Omental fat pad (tissue), 3 donors: ENCODE measurements at regions not wholly inside any gene's neighbourhood (a gene's known extent, or its start where the extent isn't known, plus 50 kb on each side); places are given as distances from the start of the nearest gene placed in this dataset.
"Not testable (repeated sequence)": the region's sequence is repeated elsewhere in the genome, so short reads cannot be mapped to it uniquely, and the experiment has no call there.

ENCODE experiments used
- ATAC-seq: fragments of 150-250 bp; one replicate; pipeline ENCODE4 v1.9.1; 2016; ENCODE audit warnings: mild to moderate bottlenecking, moderate library complexity; ENCODE audit not compliant: low FRiP score
- DNase-seq: peaks from one replicate; pipeline ENCODE4 v3.0.0-alpha.2; 2019; ENCODE audit warnings: low spot score
- TF ChIP-seq, protein P1 (sequence below), 3 donors: fragments of 450-650 bp; IDR thresholded peaks; one replicate each; pipeline ENCODE4 v1.5.1; 2016 to 2017; ENCODE audit warnings: antibody characterized with exemption in 3 of 3, mild to moderate bottlenecking in 3 of 3, moderate library complexity in 2 of 3

DNA sequence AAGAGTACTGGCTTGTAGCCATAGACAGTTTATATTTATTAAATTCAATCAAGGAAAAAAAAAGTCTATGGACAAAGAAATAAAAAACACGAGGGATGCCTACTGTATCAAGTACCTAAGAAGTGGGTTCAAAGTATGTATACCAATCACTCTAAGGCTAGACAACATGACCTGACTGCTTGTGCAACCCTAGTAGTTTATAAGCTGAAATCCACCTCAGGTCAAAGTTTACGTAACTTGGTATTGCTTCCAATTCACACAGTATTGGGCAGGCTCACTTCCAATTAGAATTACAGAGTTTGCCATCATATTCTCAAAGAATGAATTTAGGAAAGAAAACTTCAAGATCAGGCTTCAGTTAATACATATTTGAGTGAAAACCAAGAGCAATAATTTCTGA lies 657.8 kb downstream of the DACH1 start:
- TF ChIP-seq, protein P1, sequence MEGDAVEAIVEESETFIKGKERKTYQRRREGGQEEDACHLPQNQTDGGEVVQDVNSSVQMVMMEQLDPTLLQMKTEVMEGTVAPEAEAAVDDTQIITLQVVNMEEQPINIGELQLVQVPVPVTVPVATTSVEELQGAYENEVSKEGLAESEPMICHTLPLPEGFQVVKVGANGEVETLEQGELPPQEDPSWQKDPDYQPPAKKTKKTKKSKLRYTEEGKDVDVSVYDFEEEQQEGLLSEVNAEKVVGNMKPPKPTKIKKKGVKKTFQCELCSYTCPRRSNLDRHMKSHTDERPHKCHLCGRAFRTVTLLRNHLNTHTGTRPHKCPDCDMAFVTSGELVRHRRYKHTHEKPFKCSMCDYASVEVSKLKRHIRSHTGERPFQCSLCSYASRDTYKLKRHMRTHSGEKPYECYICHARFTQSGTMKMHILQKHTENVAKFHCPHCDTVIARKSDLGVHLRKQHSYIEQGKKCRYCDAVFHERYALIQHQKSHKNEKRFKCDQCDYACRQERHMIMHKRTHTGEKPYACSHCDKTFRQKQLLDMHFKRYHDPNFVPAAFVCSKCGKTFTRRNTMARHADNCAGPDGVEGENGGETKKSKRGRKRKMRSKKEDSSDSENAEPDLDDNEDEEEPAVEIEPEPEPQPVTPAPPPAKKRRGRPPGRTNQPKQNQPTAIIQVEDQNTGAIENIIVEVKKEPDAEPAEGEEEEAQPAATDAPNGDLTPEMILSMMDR (IDR thresholded peaks at IDR 0.05) = no peak
- no peak for ATAC-seq
- no peak for DNase-seq

DNA sequence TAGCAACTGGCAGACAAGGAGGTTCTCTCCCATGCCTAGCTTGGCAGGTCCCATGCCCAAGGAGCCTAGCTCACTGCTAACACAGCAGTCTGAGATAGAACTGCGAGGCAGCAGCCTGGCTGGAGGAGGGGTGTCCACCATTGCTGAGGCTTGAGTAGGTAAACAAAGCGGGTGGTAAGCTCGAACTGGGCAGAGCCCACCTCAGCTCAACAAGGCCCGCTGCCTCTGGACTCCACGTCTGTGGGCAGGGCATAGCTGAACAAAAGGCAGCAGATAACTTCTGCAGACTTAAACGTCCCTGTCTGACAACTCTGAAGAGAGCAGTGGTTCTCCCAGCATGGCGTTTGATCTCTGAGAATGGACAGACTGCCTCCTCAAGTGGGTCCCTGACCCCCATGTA lies 682.4 kb downstream of the DACH1 start:
- ATAC-seq, DNase-seq: not testable (repeated sequence)

DNA sequence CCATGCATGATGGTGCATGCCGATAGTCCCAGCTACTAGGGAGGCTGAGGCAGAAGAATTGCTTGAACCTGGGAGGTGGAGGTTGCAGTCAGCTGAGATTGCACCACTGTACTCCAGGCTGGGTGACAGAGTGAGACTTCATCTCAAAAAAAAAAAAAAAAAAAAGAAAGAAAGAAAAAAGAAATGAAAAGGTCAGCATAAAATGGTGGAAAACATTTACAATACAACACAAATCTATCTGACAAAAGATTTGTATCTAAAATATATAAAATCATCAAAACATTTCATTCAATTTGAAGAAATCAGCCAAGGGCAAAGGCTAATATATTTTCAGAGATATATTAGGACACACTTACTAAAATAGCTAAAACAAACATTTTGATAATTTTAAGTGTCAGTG lies 683.7 kb downstream of the DACH1 start:
- DNase-seq, ATAC-seq: not testable (repeated sequence)

DNA sequence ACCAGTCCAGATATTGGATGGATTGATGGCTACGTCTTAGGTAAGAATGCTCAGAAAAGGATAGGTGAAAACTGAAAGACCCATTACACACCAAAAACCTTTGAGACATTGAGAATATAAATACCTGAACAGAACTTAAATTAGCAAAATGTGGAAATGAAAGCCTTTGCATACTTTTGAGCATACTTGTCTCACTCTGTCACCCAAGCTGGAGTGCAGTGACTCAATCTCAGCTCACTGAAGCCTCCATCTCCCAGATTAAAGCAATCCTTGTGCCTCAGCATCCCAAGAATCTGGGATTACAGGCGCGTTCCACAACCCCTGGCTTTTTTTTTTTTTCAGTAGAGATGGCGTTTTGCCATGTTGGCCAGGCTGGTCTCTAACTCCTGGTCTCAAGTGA lies 695.3 kb downstream of the DACH1 start:
- no peak for ATAC-seq
- TF ChIP-seq, protein P1 (IDR thresholded peaks at IDR 0.05) = no peak

DNA sequence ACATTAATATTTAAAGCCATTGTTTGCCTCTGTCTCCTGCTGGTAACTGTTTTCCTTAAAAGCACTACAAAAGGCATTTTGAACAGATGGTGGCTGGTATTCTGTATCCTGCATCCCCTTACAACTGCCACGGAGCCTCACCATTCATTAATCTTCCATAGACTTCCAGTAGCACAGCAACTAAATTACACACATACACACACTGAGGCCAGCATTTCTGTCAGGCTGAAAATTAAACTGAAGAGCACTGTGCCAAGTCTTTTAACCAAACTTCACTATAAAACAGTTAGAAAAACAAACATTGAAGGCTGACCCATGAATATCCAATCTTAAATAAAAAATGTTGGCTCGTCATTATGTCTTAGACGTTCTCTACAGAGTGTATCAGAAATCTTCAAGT lies 697.8 kb downstream of the DACH1 start:
- no peak for ATAC-seq
- TF ChIP-seq, protein P1 (IDR thresholded peaks at IDR 0.05) = no peak
- no peak for DNase-seq

More for the DNA sequence above, 695.3 kb downstream of the DACH1 start:
- no peak for DNase-seq

DNA sequence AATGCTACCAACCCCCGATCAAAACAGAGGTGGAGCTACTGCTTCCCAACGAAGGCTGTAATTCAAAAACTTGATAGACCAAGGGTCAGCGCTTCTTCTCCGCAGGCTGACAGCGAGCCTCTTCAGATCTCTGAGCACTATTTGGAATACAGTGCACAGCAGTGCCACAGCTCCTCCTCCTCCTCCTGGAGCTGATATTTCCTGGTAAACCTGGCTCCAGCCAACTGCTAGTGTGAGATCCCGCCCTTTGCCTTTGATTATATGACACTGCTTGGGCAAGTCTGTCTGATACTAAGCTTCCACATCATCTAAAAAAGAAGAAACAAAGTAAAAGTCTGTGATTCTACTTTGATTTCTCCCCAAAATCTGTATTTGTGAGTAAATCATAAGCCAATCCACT lies 710.5 kb downstream of the DACH1 start:
- ATAC-seq (no peak), DNase-seq (no peak)
- TF ChIP-seq, protein P1 (IDR thresholded peaks at IDR 0.05) = no peak

DNA sequence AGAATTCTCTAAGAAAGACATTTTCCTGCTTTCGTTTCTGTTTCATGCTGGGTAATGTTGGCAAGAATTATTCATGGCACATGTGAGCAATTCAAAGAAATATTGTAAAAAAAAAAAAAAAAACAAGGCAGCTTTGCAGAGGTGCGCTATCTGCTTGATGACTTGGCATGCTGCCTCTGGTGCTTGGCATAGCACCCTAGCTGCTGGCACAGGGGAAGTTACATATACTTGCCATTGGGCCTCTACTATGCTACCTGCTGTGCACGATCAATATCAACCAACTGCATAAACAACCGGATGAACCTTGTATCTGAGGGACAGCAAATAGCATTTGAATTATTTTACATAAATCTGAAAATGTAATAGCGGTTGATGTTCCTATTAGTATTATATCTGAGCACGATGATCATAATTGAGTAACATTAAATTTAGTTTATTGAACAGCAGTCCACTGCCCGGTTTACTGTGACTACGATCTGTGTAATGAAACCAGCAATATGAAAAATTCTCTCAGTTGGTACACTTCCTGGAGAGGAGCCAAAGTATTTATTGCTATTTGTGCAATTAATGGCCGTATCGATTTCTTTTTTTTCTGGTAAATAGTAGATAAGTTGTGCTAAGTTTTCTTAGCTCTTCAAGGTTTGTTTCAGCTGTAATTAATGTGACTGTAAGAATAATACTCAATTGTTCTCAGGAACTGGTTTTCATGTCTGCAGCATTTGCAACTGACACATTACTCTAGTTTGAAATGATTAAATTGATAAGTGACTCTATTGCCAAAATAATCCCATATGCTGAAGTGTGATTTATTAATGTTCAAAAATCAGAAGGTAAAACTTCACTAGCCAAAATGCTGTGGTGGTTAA lies 717.3 kb downstream of the DACH1 start:
- TF ChIP-seq, protein P1 (IDR thresholded peaks at IDR 0.05) = no peak
- ATAC-seq (no peak), DNase-seq (no peak)

DNA sequence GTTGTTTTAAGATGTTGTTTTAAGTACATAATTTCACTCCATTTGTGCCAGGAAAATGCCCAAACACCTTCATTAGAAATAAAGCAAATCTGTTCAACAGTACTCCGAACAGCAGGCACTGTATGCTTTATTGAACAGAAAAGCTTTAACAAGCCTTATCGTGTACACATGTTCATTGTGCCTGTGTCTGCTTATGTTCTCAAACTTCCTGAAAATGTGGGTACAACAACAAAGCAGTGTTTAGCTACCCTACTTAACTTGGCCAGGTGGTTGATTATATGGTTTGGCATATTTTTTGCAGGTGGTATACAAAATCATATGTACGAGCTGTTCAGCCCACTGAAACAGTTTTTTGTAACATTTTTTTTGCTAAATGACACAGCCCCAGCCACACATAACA lies 718.0 kb downstream of the DACH1 start:
- TF ChIP-seq, protein P1 (IDR thresholded peaks at IDR 0.05) = no peak
- ATAC-seq (no peak), DNase-seq (no peak)
